H1 (cell line): ENCODE measurements at regions not wholly inside any gene's neighbourhood (a gene's known extent, or its start where the extent isn't known, plus 50 kb on each side); places are given as distances from the start of the nearest gene placed in this dataset.

Experiments
- ASH2L ChIP-seq: fragments of 200-600, 300-600 bp; sonication (generic); IDR thresholded peaks from one replicate; pipeline ENCODE4 v1.7.1; 2017; ENCODE audit warnings: low read length
- ATF2 ChIP-seq: IDR thresholded peaks from 2 replicates; pipeline ENCODE4 v1.6.1; 2012; ENCODE audit warnings: low read length, inconsistent platforms
- ATF3 ChIP-seq: IDR thresholded peaks from 2 replicates; pipeline ENCODE4 v1.6.1; 2011; ENCODE audit warnings: low read depth, mild to moderate bottlenecking, low read length; ENCODE audit not compliant: insufficient read depth
- CHD7 ChIP-seq: fragments of 300-600 bp; sonication (generic); IDR thresholded peaks from 2 replicates; pipeline ENCODE4 v1.7.1; 2012; ENCODE audit warnings: low read length, moderate library complexity, mild to moderate bottlenecking, inconsistent platforms; ENCODE audit not compliant: insufficient replicate concordance
- CREB1 ChIP-seq: IDR thresholded peaks from 2 replicates; pipeline ENCODE4 v1.6.1; 2012; ENCODE audit warnings: inconsistent platforms
- E2F6 ChIP-seq: IDR thresholded peaks from 2 replicates; pipeline ENCODE4 v1.6.1; 2012; ENCODE audit warnings: inconsistent platforms
- EGR1 ChIP-seq: IDR thresholded peaks from 2 replicates; pipeline ENCODE4 v1.6.1; 2011; ENCODE audit warnings: low read depth, low read length, borderline replicate concordance
- JUND ChIP-seq: IDR thresholded peaks from 2 replicates; pipeline ENCODE4 v1.6.1; 2011; ENCODE audit warnings: mild to moderate bottlenecking, improper control_type of control experiment, low read length
- RFX5 ChIP-seq: IDR thresholded peaks from 2 replicates; pipeline ENCODE4 v1.6.1; 2011; ENCODE audit warnings: low read depth, low read length, improper control_type of control experiment, borderline replicate concordance
- TAF7 ChIP-seq: optimal IDR thresholded peaks from 2 replicates; pipeline ENCODE3; 2011; ENCODE audit warnings: low read depth, mild to moderate bottlenecking, inconsistent platforms, low read length, moderate library complexity, borderline replicate concordance

GRCh38 chr6:164286011-164286410, 871.5 kb downstream of the QKI start (continued):
- TF ChIP-seq CHD7 = no peak
- TF ChIP-seq E2F6 = no peak
- TF ChIP-seq ATF2 = no peak
- TF ChIP-seq ATF3 = no peak
- no peak for TF ChIP-seq EGR1
- TF ChIP-seq JUND = no peak
- no peak for TF ChIP-seq ASH2L
- TF ChIP-seq TAF7 = no peak
- no peak for TF ChIP-seq RFX5
- TF ChIP-seq CREB1 = no peak
